HG02623 (cell line): ENCODE measurements at regions not wholly inside any gene's neighbourhood (a gene's known extent, or its start where the extent isn't known, plus 50 kb on each side); places are given as distances from the start of the nearest gene placed in this dataset.
A peak's percentile ranks its signal among the peaks of the same experiment; 100 is the strongest.

Source experiments
- ATAC-seq: cut with Tn5 transposase; IDR thresholded peaks from one replicate; pipeline ENCODE4 v1.9.1; 2021; ENCODE audit warnings: moderate library complexity; ENCODE audit not compliant: unreplicated experiment

- no peak for ATAC-seq
These were observed 798.1 kb upstream of the LRRC4C start for GRCh38 chr11:42257534-42257933.

GRCh38 chr11:42265072-42265471 lies 805.6 kb upstream of the LRRC4C start:
- ATAC-seq = no peak

- ATAC-seq = no peak
These were observed 811.9 kb upstream of the LRRC4C start for GRCh38 chr11:42271306-42271705.

- ATAC-seq = no peak
These were observed 814.5 kb upstream of the LRRC4C start for GRCh38 chr11:42273977-42274376.

GRCh38 chr11:42296910-42297309 lies 837.5 kb upstream of the LRRC4C start:
- ATAC-seq = no peak

GRCh38 chr11:42299780-42300179 lies 840.3 kb upstream of the LRRC4C start:
- ATAC-seq = no peak

- no peak for ATAC-seq
These were observed 842.3 kb upstream of the LRRC4C start for GRCh38 chr11:42301777-42302176.

- no peak for ATAC-seq
These were observed 852.1 kb upstream of the LRRC4C start for GRCh38 chr11:42311514-42311913.

GRCh38 chr11:42311944-42312343 lies 852.5 kb upstream of the LRRC4C start:
- no peak for ATAC-seq

- ATAC-seq = no peak
These were observed 855.8 kb upstream of the LRRC4C start for GRCh38 chr11:42315267-42315666.

- ATAC-seq = no peak
These were observed 856.4 kb upstream of the LRRC4C start for GRCh38 chr11:42315846-42316245.

GRCh38 chr11:42319921-42320320 lies 860.5 kb upstream of the LRRC4C start:
- no peak for ATAC-seq

GRCh38 chr11:42329929-42330565 lies 870.6 kb upstream of the LRRC4C start:
- no peak for ATAC-seq

- ATAC-seq = no peak
These were observed 878.5 kb upstream of the LRRC4C start for GRCh38 chr11:42337786-42338455.

- ATAC-seq = no peak
These were observed 884.8 kb upstream of the LRRC4C start for GRCh38 chr11:42344204-42344792.

GRCh38 chr11:42345933-42346332 lies 886.5 kb upstream of the LRRC4C start:
- ATAC-seq = no peak

GRCh38 chr11:42363701-42364100 lies 904.2 kb upstream of the LRRC4C start:
- no peak for ATAC-seq

- ATAC-seq = no peak
These were observed 921.7 kb upstream of the API5 start for GRCh38 chr11:42390116-42390515.

GRCh38 chr11:42397483-42397882 lies 914.3 kb upstream of the API5 start:
- ATAC-seq = no peak

GRCh38 chr11:42407341-42407740 lies 904.5 kb upstream of the API5 start:
- ATAC-seq = no peak

GRCh38 chr11:42410251-42410955 lies 901.4 kb upstream of the API5 start:
- peak; percentile 49 for ATAC-seq

GRCh38 chr11:42412590-42412989 lies 899.2 kb upstream of the API5 start:
- no peak for ATAC-seq
